ENCODE measurements at regions not wholly inside any gene's neighbourhood (a gene's known extent, or its start where the extent isn't known, plus 50 kb on each side); places are given as distances from the start of the nearest gene placed in this dataset.
"Not testable (repeated sequence)": the region's sequence is repeated elsewhere in the genome, so short reads cannot be mapped to it uniquely, and the experiment has no call there.

DNA sequence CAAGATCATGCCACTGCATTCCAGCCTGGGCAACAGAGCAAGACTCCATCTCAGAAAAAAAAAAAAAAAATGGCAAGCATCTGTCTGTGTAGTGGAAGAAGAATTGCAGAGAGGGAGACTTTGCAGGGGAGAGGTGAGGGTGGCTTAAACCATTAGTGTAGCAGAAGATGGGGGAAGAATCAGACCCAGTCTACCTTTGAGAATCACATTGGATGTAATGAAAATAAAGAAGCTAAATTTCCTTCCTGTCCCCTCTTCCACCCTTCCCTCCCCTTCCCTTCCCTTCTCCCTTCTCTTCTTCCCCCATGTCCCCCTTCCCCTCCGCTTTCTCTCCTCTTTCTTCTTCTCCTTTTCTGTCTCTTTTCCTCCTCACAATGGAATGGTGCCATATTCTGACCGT is 180.8 kb upstream of the SVIL start:
- no peak for DNase-seq (ENCODE audit: low read depth, low spot score)
- H3K4me3 ChIP-seq, result no peak overlapping the region

DNA sequence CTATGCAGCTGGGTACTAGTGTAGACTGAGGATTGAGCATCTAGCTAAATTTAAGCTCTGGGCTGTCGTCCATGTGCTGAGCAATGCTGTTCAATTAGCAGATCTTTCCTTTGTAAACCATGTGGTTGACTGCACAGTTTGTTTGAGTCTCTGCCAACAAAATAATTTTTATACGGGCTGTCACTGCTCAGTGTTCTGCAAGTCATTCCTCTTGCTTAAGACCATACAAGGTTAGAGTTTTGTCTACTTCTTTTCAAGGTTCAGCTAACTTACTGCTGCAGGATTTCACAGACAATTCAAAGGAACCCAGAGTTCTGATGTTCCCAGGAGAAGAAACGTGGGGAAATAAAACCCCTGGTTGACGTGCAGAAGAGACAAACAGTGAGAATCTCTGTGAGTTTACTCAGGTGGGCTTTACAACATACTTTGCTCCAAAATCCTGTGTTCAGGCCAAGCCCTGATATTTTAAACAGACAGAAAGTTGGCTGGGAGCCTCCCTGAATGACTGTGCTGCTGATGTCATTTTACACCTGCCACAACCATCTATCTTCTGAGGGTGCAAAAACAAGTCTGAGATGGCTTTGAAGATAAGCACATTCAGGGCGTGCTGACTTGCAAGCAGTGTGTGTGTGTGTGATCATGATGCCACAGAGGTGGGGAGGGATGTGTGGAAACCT is 177.1 kb upstream of the SVIL start:
- Histone ChIP-seq H3K9ac (ENCODE audit: insufficient read length) (no peak overlapping the region), H3K4me3 (no peak overlapping the region), H3K27ac (peak overlapping the region; percentile 50; the same call in 1 of the 2 replicates), H3K9me3 (ENCODE audit: low read depth, low read length) (no peaks in the 10 kb centered on the region), H3K36me3 (ENCODE audit: insufficient read depth, low read length) (no peaks in the 10 kb centered on the region)
- no peak for DNase-seq (ENCODE audit: low read depth, low spot score)
- no peak for TF ChIP-seq POLR2AphosphoS5 (IDR thresholded peaks at IDR 0.05; ENCODE audit: borderline replicate concordance, low read depth, low read length)
- TF ChIP-seq FOXP2 (optimal IDR thresholded peaks at IDR 0.05; ENCODE audit: control extremely low read depth, extremely low read length, insufficient read depth), result no peak

More for the DNA sequence above, 180.8 kb upstream of the SVIL start:
- Histone ChIP-seq H3K27ac (no peak overlapping the region), H3K9ac (ENCODE audit: insufficient read length) (no peak overlapping the region), H3K36me3 (ENCODE audit: insufficient read depth, low read length) (no peaks in the 10 kb centered on the region), H3K9me3 (ENCODE audit: low read depth, low read length) (no peaks in the 10 kb centered on the region)
- TF ChIP-seq FOXP2 (optimal IDR thresholded peaks at IDR 0.05; ENCODE audit: control extremely low read depth, extremely low read length, insufficient read depth) (no peak), POLR2AphosphoS5 (IDR thresholded peaks at IDR 0.05; ENCODE audit: borderline replicate concordance, low read depth, low read length) (no peak), EZH2 (IDR thresholded peaks at IDR 0.05) (no peak)

DNA sequence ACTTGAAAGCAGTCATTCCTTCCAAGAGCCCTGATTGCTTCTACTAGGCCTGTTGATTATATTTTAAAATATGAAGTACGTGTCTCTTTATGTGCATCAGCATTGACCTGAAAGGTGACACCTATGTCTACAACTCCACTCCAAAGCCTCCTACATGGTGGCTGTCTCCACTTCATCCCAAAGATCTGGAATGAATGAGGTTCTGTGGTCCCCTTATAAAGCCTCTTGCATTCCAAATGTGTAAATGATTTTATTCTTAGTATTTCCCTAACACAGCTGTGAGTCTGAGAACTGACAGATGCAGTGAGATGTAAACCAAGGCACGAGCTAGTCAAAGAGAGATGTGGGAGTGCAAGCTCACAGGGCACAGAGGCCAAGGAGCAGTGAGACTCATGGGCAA is 176.0 kb upstream of the SVIL start:
- H3K36me3 ChIP-seq (ENCODE audit: insufficient read depth, low read length), result no peaks in the 10 kb centered on the region

DNA sequence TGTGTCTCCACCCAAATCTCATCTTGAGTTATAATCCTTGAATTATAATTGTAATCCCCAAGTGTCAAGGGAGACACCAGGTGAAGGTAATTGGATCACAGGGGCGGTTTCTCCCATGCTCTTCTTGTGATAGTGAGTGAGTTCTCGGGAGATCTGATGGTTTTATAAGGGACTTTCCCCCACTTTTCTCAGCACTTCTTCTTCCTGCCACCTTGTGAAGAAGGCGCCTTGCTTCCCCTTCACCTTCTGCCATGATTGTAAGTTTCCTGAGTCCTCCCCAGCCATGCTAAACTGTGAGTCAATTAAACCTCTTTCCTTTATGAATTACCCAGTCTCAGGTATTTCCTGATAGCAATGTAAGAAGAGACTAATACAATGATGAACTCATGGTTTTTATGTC is 175.5 kb upstream of the SVIL start:
- H3K36me3 ChIP-seq (ENCODE audit: insufficient read depth, low read length); H3K27ac ChIP-seq; H3K4me3 ChIP-seq; DNase-seq (ENCODE audit: low read depth, low spot score); H3K9ac ChIP-seq (ENCODE audit: insufficient read length); H3K9me3 ChIP-seq (ENCODE audit: low read depth, low read length): not testable (repeated sequence)

More for the DNA sequence above, 176.0 kb upstream of the SVIL start:
- TF ChIP-seq EZH2 (IDR thresholded peaks at IDR 0.05) (no peak), POLR2AphosphoS5 (IDR thresholded peaks at IDR 0.05; ENCODE audit: borderline replicate concordance, low read depth, low read length) (no peak), FOXP2 (optimal IDR thresholded peaks at IDR 0.05; ENCODE audit: control extremely low read depth, extremely low read length, insufficient read depth) (no peak)
- Histone ChIP-seq H3K9me3 (ENCODE audit: low read depth, low read length) (no peaks in the 10 kb centered on the region), H3K9ac (ENCODE audit: insufficient read length) (no peak overlapping the region), H3K27ac (no peak overlapping the region), H3K4me3 (no peak overlapping the region)
- no peak for DNase-seq (ENCODE audit: low read depth, low spot score)

DNA sequence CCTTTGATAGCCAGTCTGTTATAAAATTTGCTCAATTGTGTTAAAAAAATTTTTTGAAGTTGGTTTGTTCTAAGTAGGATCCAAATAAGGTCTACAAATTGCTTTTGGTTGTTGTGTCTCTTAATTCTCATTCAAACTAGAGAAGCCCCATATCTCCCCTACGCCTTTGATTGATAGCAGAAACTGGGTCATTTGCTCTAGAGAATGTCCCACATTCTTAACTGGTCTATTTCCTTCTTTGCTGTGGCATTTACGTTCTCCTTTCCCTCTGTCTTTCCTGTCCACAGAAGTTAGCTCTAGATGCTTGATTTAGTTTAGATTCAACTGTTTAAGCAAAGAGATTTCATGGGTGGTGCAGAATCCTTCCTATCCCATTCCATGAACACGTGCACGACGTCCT is 174.6 kb upstream of the SVIL start:
- Histone ChIP-seq H3K27ac (no peak overlapping the region), H3K9ac (ENCODE audit: insufficient read length) (no peak overlapping the region), H3K4me3 (no peak overlapping the region), H3K9me3 (ENCODE audit: low read depth, low read length) (no peaks in the 10 kb centered on the region), H3K36me3 (ENCODE audit: insufficient read depth, low read length) (no peaks in the 10 kb centered on the region)
- TF ChIP-seq POLR2AphosphoS5 (IDR thresholded peaks at IDR 0.05; ENCODE audit: borderline replicate concordance, low read depth, low read length), result no peak
- no peak for DNase-seq (ENCODE audit: low read depth, low spot score)

DNA sequence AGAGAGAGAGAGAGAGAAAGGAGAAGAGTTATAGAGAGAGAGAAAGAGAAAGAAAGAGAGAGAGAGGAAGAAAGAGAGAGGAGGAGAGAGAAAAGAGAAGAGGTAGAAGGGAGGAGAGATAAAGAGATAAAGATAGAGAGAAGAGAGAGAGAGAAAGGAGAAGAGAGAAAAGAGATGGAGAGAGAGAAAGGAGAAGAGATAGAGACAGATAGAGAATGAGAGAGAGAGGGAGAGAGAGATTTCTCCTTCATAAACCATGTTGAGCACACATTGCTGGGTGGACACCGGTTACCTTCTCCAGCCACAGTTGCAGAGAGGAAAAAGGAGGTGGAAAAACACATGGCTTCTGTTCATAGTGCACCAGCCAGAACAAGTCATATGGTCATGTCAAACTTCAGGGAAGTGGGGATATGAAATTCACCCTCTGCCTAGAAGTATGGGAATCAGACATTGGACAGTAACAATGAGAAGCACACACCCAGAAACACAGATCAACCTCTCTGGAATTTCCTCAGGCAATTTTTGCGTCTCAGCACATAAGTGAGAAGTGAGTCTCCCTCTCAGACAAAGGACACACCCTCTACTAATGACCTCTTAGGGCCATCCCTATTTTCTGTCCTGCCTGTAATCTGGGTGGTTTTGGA is 172.5 kb upstream of the SVIL start:
- TF ChIP-seq EZH2 (IDR thresholded peaks at IDR 0.05) (no peak), FOXP2 (optimal IDR thresholded peaks at IDR 0.05; ENCODE audit: control extremely low read depth, extremely low read length, insufficient read depth) (no peak), POLR2AphosphoS5 (IDR thresholded peaks at IDR 0.05; ENCODE audit: borderline replicate concordance, low read depth, low read length) (no peak)
- Histone ChIP-seq H3K36me3 (ENCODE audit: insufficient read depth, low read length) (no peaks in the 10 kb centered on the region), H3K9ac (ENCODE audit: insufficient read length) (no peak overlapping the region), H3K27ac (no peak overlapping the region), H3K4me3 (no peak overlapping the region), H3K9me3 (ENCODE audit: low read depth, low read length) (no peaks in the 10 kb centered on the region)
- no peak for DNase-seq (ENCODE audit: low read depth, low spot score)

DNA sequence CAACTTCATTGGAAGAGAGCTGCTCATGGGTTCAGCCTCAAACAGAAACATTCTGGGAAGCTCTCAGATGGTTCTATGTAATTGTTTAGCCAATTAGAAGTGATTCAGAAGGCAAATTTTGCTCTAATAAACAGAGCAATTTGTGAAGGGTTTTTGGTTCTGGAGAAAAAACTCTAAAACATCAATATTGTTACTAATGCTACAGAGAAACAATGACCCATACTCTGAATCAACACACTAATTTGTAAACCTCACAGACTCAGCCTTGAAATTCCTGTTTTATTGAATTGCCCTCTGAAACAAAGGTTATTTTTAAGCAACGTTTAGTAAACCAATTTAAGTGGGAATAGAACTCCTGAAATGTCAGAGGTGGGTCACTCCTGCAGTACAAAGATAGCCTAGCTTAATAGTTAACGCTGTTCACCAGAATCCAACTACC is 171.6 kb upstream of the SVIL start:
- no peaks in the 10 kb centered on the region for H3K36me3 ChIP-seq (ENCODE audit: insufficient read depth, low read length)
- no peak for DNase-seq (ENCODE audit: low read depth, low spot score)
- H3K4me3 ChIP-seq, result no peak overlapping the region
- H3K9ac ChIP-seq (ENCODE audit: insufficient read length), result no peak overlapping the region
- no peak overlapping the region for H3K27ac ChIP-seq
- no peak for TF ChIP-seq FOXP2 (optimal IDR thresholded peaks at IDR 0.05; ENCODE audit: control extremely low read depth, extremely low read length, insufficient read depth)
- TF ChIP-seq POLR2AphosphoS5 (IDR thresholded peaks at IDR 0.05; ENCODE audit: borderline replicate concordance, low read depth, low read length), result no peak
- TF ChIP-seq EZH2 (IDR thresholded peaks at IDR 0.05), result no peak
- no peaks in the 10 kb centered on the region for H3K9me3 ChIP-seq (ENCODE audit: low read depth, low read length)

DNA sequence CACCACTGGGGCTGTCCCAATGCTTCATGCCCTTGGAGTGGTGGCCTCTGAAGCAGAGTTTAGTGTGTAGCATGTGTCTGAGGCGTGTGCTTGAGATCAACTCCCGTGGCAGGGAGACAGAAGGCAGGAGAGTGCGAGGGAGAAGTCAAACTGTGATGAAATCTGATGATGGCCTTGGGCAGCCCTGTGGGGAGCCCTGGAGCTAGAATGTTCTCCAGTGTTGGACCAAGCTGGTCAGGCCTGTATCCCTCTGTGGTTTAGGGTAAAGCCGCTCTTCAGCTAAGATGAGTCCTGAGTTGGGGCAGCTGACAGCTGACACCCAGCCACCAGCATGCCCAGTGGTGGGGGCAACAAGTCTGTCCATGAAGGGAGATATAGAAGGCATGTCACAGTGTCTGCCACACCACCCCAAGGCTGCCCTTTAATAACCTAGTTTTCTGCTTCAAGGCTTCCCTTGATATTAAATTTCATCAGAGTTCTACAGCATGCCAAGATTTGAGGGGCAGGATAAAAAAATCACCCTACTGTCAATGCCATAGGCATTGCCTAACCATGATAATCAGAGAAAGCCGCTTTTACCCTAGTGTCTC is 170.5 kb upstream of the SVIL start:
- Histone ChIP-seq H3K9ac (ENCODE audit: insufficient read length) (no peak overlapping the region), H3K4me3 (no peak overlapping the region), H3K27ac (no peak overlapping the region), H3K9me3 (ENCODE audit: low read depth, low read length) (no peaks in the 10 kb centered on the region), H3K36me3 (ENCODE audit: insufficient read depth, low read length) (no peaks in the 10 kb centered on the region)
- DNase-seq (ENCODE audit: low read depth, low spot score), result no peak
- TF ChIP-seq POLR2AphosphoS5 (IDR thresholded peaks at IDR 0.05; ENCODE audit: borderline replicate concordance, low read depth, low read length) (no peak), EZH2 (IDR thresholded peaks at IDR 0.05) (no peak), FOXP2 (optimal IDR thresholded peaks at IDR 0.05; ENCODE audit: control extremely low read depth, extremely low read length, insufficient read depth) (no peak)

Measured in SK-N-MC (cell line).